GM12878 (cell line): ENCODE measurements at regions not wholly inside any gene's neighbourhood (a gene's known extent, or its start where the extent isn't known, plus 50 kb on each side); places are given as distances from the start of the nearest gene placed in this dataset.

ENCODE experiments used
- ATAC-seq: fragments of 200-7000 bp; cut with Tn5 transposase; 3 replicates; pipeline ENCODE4 v1.9.1; 2020; ENCODE audit warnings: mild to moderate bottlenecking, moderate library complexity
- BruUV-seq: library from RNA; stranded (reverse); fragments of 400-500 nt; replicated peaks from 2 replicates; lab custom pipeline; 2021; lab: Mats Ljungman, UMichigan
- CTCF ChIA-PET: fragments of 300-600 bp; sonication (Branson Sonifier 250); formaldehyde crosslinking; extraction: SDS; loops from one replicate; lab custom pipeline; 2021; ENCODE audit warnings: inconsistent platforms; lab: Yijun Ruan, JAX
- POLR2A ChIA-PET: fragments of 350-600 bp; formaldehyde crosslinking; extraction: SDS; loops from one replicate; lab custom pipeline; 2021; ENCODE audit warnings: inconsistent platforms; lab: Charles Lee
- RAD21 ChIA-PET: fragments of 300-600 bp; sonication (Branson Sonifier 250); formaldehyde crosslinking; loops from one replicate; lab custom pipeline; 2023; ENCODE audit warnings: antibody characterized with exemption; ENCODE audit not compliant: unreplicated experiment; lab: Charles Lee
- SMC1A ChIA-PET: fragments of 300-600 bp; sonication (Branson Sonifier 250); formaldehyde crosslinking; loops from one replicate; lab custom pipeline; 2023; ENCODE audit not compliant: unreplicated experiment, uncharacterized antibody; lab: Charles Lee
- DNase-seq: peaks from one replicate; pipeline ENCODE4 v3.0.0-alpha.2; 2011; ENCODE audit warnings: low read depth, low spot score
- FAIRE-seq: peaks from 3 replicates; lab custom pipeline; 2011; peaks lifted over from hg19 to GRCh38; lab: Jason Lieb, UNC
- H2AFZ ChIP-seq: 2 replicates; pipeline ENCODE4 v1.6.0; 2011; ENCODE audit warnings: low read depth, low read length, control low read depth; ENCODE audit not compliant: control insufficient read depth
- H3K27ac ChIP-seq: 2 replicates; pipeline ENCODE4 v1.5.1; 2011; ENCODE audit warnings: control low read depth; ENCODE audit not compliant: control insufficient read depth, insufficient read depth
- H3K27me3 ChIP-seq, 2 experiments: replicated peaks in 1 of 2; 2 replicates each; pipeline versions ENCODE4 v1.6.0 to v1.6.1; 2011; ENCODE audit warnings: low read length in 1 of 2; ENCODE audit not compliant: control insufficient read depth in 2 of 2, insufficient read depth in 2 of 2
- H3K36me3 ChIP-seq, 2 experiments: 2 replicates each; pipeline ENCODE4 v1.5.1; 2011; ENCODE audit warnings: low read length in 1 of 2; ENCODE audit not compliant: control insufficient read depth in 2 of 2, insufficient read depth in 2 of 2
- H3K4me1 ChIP-seq: 2 replicates; pipeline ENCODE4 v1.6.1; 2011; ENCODE audit warnings: mild to moderate bottlenecking, low read length, moderate library complexity, mixed read lengths; ENCODE audit not compliant: control insufficient read depth, insufficient read depth
- H3K4me2 ChIP-seq: 2 replicates; pipeline ENCODE4 v1.6.0; 2011; ENCODE audit warnings: control low read depth; ENCODE audit not compliant: control insufficient read depth, insufficient read depth
- H3K4me3 ChIP-seq: fragments of 200-600 bp; sonication (generic); 2 replicates; pipeline ENCODE4 v1.5.1; 2016
- H3K79me2 ChIP-seq: 2 replicates; pipeline ENCODE4 v1.6.0; 2011; ENCODE audit warnings: low read length; ENCODE audit not compliant: control insufficient read depth, insufficient read depth
- H3K9ac ChIP-seq: 2 replicates; pipeline ENCODE4 v1.8.0; 2011; ENCODE audit warnings: low read length, control low read depth, mixed read lengths; ENCODE audit not compliant: control insufficient read depth, insufficient read depth
- H3K9me3 ChIP-seq: replicated peaks from 3 replicates; pipeline ENCODE4 v1.5.1; 2011; ENCODE audit warnings: mild to moderate bottlenecking, low read length; ENCODE audit not compliant: control insufficient read depth, insufficient read depth
- H4K20me1 ChIP-seq: 2 replicates; pipeline ENCODE4 v1.6.0; 2011; ENCODE audit not compliant: control insufficient read depth, insufficient read depth
- CBX3 ChIP-seq: fragments of 200-600 bp; sonication (generic); IDR thresholded peaks from 2 replicates; pipeline ENCODE4 v1.6.1; 2016; ENCODE audit warnings: low read depth, borderline replicate concordance
- EGR1 ChIP-seq, 2 experiments: IDR thresholded peaks; 1 replicate in 1 of 2; 2 replicates in 1 of 2; pipeline ENCODE4 v1.6.1; 2011 to 2012; ENCODE audit warnings: low read depth in 2 of 2, low read length in 2 of 2, borderline replicate concordance in 1 of 2, mild to moderate bottlenecking in 1 of 2, moderate library complexity in 1 of 2
- ETV6 ChIP-seq, 2 experiments: fragments of 450-650 bp in 1 of 2; IDR thresholded peaks in 1 of 2; conservative IDR thresholded peaks in 1 of 2; 2 replicates each; pipeline ENCODE4 v1.6.1; 2014; ENCODE audit warnings: antibody characterized with exemption in 1 of 2, borderline replicate concordance in 1 of 2, low read depth in 1 of 2, mild to moderate bottlenecking in 1 of 2, moderate library complexity in 1 of 2
- MXI1 ChIP-seq: fragments of 150-350 bp; IDR thresholded peaks from 2 replicates; pipeline ENCODE4 v1.6.1; 2011; ENCODE audit warnings: low read depth, mild to moderate bottlenecking, inconsistent platforms, low read length, improper control_type of control experiment
- MYB ChIP-seq: fragments of 150-350 bp; IDR thresholded peaks from 2 replicates; pipeline ENCODE4 v1.6.1; 2014; ENCODE audit warnings: mild to moderate bottlenecking, low read depth, low read length, borderline replicate concordance
- NFIC ChIP-seq: IDR thresholded peaks from 2 replicates; pipeline ENCODE4 v1.6.1; 2012; ENCODE audit warnings: low read depth, mild to moderate bottlenecking, inconsistent platforms, low read length, moderate library complexity
- NR2C1 ChIP-seq: fragments of 450-650 bp; IDR thresholded peaks from 2 replicates; pipeline ENCODE4 v1.6.1; 2017; ENCODE audit warnings: antibody characterized with exemption, mild to moderate bottlenecking, moderate library complexity
- RB1 ChIP-seq: fragments of 450-650 bp; formaldehyde crosslinking; IDR thresholded peaks from 2 replicates; pipeline ENCODE4 v1.6.1; 2017; ENCODE audit warnings: mild to moderate bottlenecking, borderline replicate concordance
- SIX5 ChIP-seq: IDR thresholded peaks from 2 replicates; pipeline ENCODE4 v1.6.1; 2011; ENCODE audit warnings: mild to moderate bottlenecking, low read depth, low read length, moderate library complexity; ENCODE audit not compliant: severe bottlenecking
- SPI1 ChIP-seq: IDR thresholded peaks from 2 replicates; pipeline ENCODE4 v1.6.1; 2011; ENCODE audit warnings: low read depth, mild to moderate bottlenecking, low read length, moderate library complexity, borderline replicate concordance; ENCODE audit not compliant: insufficient read depth
- STAT3 ChIP-seq: IDR thresholded peaks from 2 replicates; pipeline ENCODE4 v1.6.1; 2011; ENCODE audit warnings: low read depth, low read length, improper control_type of control experiment
- TCF7 ChIP-seq: IDR thresholded peaks from 2 replicates; pipeline ENCODE4 v1.6.1; 2014; ENCODE audit warnings: antibody characterized with exemption, borderline replicate concordance
- USF1 ChIP-seq: IDR thresholded peaks from 2 replicates; pipeline ENCODE4 v1.6.1; 2011; ENCODE audit warnings: borderline replicate concordance, low read depth, mild to moderate bottlenecking, moderate library complexity, mixed read lengths, low read length; ENCODE audit not compliant: insufficient read depth; ENCODE audit errors: extremely low read length
- WGBS: methylation state at CpG from one replicate; pipeline ENCODE4 v1.1.6; 2016; ENCODE audit warnings: low lambda C conversion rate; ENCODE audit not compliant: insufficient replicate concordance, insufficient coverage; ENCODE audit errors: missing lambda C conversion rate; 5-methylcytosine and 5-hydroxymethylcytosine counted together
- in situ Hi-C: fragments of 300-500 bp; cut with MboI; formaldehyde crosslinking; loops from 9 replicates; pipeline ENCODE4 v1.14.3; 2018; ENCODE audit warnings: mixed read lengths
- intact Hi-C: fragments of 100-400 bp; cut with micrococcal nuclease; formaldehyde crosslinking; loops from one replicate; pipeline ENCODE4 v1.14.2; 2022; ENCODE audit not compliant: unreplicated experiment
- TF ChIP-seq, protein P1 (sequence below): IDR thresholded peaks from 2 replicates; pipeline ENCODE4 v1.6.1; 2011; ENCODE audit warnings: borderline replicate concordance, low read depth, mild to moderate bottlenecking, moderate library complexity, low read length; ENCODE audit not compliant: insufficient read depth, poor library complexity, severe bottlenecking
- TF ChIP-seq, protein P2 (sequence below): fragments of 150-350 bp; IDR thresholded peaks from 2 replicates; pipeline ENCODE4 v1.6.1; 2014; ENCODE audit warnings: mild to moderate bottlenecking, low read depth, low read length

DNA sequence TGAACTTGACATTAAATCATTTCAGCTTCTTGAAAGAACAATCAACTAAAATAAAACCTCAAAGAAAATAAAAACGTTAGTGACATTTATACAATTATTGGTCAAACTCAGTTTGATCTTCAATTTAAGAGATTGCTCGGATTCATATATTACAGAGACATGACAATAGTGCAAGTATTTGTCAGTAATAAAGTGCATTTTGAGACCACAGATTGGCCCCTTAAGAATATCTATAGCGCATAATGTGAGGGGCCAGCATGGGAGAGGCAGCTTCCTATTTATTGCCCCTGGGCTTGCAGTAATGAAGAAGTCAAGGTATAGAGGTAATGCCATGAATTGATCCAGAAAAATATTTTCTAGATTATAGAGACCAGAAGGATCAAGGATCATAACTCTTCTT, 552.3 kb downstream of the VRK1 start (continued):
- TF ChIP-seq STAT3 (no peak), TCF7 (no peak), MYB (no peak), CBX3 (no peak), MXI1 (no peak), NFIC (no peak), SIX5 (no peak), SPI1 (no peak)
- TF ChIP-seq, protein P1, sequence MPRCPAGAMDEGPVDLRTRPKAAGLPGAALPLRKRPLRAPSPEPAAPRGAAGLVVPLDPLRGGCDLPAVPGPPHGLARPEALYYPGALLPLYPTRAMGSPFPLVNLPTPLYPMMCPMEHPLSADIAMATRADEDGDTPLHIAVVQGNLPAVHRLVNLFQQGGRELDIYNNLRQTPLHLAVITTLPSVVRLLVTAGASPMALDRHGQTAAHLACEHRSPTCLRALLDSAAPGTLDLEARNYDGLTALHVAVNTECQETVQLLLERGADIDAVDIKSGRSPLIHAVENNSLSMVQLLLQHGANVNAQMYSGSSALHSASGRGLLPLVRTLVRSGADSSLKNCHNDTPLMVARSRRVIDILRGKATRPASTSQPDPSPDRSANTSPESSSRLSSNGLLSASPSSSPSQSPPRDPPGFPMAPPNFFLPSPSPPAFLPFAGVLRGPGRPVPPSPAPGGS: no peak
- TF ChIP-seq, protein P2, sequence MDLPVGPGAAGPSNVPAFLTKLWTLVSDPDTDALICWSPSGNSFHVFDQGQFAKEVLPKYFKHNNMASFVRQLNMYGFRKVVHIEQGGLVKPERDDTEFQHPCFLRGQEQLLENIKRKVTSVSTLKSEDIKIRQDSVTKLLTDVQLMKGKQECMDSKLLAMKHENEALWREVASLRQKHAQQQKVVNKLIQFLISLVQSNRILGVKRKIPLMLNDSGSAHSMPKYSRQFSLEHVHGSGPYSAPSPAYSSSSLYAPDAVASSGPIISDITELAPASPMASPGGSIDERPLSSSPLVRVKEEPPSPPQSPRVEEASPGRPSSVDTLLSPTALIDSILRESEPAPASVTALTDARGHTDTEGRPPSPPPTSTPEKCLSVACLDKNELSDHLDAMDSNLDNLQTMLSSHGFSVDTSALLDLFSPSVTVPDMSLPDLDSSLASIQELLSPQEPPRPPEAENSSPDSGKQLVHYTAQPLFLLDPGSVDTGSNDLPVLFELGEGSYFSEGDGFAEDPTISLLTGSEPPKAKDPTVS: no peak

DNA sequence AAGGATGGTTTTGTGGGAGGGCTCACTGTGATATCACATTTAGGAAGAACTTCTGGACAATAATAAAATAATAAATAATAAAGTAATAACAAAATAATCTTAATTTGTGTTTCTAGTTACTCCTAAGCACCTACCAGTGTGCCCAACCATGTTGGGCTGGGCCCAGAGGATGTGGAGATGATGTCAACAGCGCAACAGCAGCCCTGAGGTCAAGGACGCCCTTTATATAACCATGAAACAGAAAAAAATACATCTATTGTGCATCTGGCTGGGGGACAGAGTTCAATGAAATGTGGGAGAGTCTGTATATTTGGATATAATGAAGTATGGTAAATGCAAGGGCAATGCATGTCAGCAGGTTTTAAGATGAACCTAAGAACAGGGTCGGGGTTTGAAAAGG, 552.8 kb downstream of the VRK1 start:
- H3K36me3 ChIP-seq: no peaks in the 10 kb centered on the region
- ATAC-seq: no peak
- no peaks in the 10 kb centered on the region; the same call in 2 of the 3 replicates for H3K9me3 ChIP-seq
- BruUV-seq: no TSS peak
- ChIA-PET POLR2A (no interaction called here), CTCF (interaction anchor here (0.6 to 1.5 kb wide), 2 partner anchors 10 to 167 kb away, joined by 3 read pairs; no protein-coding TSS in a partner anchor), RAD21 (no interaction called here), SMC1A (interaction anchor here (1.0 to 2.0 kb wide), 6 partner anchors 10 to 38 kb away, joined by 3 to 6 read pairs (median 4); no protein-coding TSS in a partner anchor)
- H3K79me2 ChIP-seq: no peaks in the 10 kb centered on the region
- H2AFZ ChIP-seq: no peak overlapping the region
- no peaks in the 10 kb centered on the region for H3K27me3 ChIP-seq
- in situ Hi-C loops (no loop called here), intact Hi-C loops (no loop called here)
- no peaks in the 10 kb centered on the region for H3K4me1 ChIP-seq
- no peak for FAIRE-seq
- no peak overlapping the region for H3K27ac ChIP-seq
- no peak overlapping the region for H3K9ac ChIP-seq
- DNase-seq: no peak
- TF ChIP-seq RB1 (no peak), EGR1 (IDR thresholded peaks at IDR 0.05; ENCODE audit: borderline replicate concordance in 1 of 2, low read depth in 2 of 2, low read length in 2 of 2) (no peak), USF1 (no peak), NR2C1 (no peak), ETV6 (conservative IDR thresholded peaks at IDR 0.05 in 1 of 2, IDR thresholded peaks at IDR 0.05 in 1 of 2; ENCODE audit: borderline replicate concordance in 1 of 2, low read depth in 1 of 2) (no peak)
- TF ChIP-seq, protein P2: no peak
- no peak overlapping the region for H3K4me2 ChIP-seq
- H4K20me1 ChIP-seq: no peaks in the 10 kb centered on the region
- 17% methylated on average over 3 of the region's 3 CpGs for WGBS
- no peak overlapping the region for H3K4me3 ChIP-seq
